ENCODE measurements at regions not wholly inside any gene's neighbourhood (a gene's known extent, or its start where the extent isn't known, plus 50 kb on each side); places are given as distances from the start of the nearest gene placed in this dataset.
"Not testable (repeated sequence)": the region's sequence is repeated elsewhere in the genome, so short reads cannot be mapped to it uniquely, and the experiment has no call there.

GRCh38 chr14:28612414-28612813 is 154.2 kb upstream of the FOXG1 start:
- no peak for DNase-seq (ENCODE audit: low read depth)
- H3K36me3 ChIP-seq (ENCODE audit: control insufficient read depth, insufficient read depth, low read length): no peaks in the 10 kb centered on the region
- TF ChIP-seq, protein P1, sequence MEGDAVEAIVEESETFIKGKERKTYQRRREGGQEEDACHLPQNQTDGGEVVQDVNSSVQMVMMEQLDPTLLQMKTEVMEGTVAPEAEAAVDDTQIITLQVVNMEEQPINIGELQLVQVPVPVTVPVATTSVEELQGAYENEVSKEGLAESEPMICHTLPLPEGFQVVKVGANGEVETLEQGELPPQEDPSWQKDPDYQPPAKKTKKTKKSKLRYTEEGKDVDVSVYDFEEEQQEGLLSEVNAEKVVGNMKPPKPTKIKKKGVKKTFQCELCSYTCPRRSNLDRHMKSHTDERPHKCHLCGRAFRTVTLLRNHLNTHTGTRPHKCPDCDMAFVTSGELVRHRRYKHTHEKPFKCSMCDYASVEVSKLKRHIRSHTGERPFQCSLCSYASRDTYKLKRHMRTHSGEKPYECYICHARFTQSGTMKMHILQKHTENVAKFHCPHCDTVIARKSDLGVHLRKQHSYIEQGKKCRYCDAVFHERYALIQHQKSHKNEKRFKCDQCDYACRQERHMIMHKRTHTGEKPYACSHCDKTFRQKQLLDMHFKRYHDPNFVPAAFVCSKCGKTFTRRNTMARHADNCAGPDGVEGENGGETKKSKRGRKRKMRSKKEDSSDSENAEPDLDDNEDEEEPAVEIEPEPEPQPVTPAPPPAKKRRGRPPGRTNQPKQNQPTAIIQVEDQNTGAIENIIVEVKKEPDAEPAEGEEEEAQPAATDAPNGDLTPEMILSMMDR (IDR thresholded peaks at IDR 0.05; ENCODE audit: insufficient read depth, low read length, poor library complexity, severe bottlenecking): no peak
- no peaks in the 10 kb centered on the region for H3K27me3 ChIP-seq (ENCODE audit: control insufficient read depth, insufficient read depth, low read length)
- no peak overlapping the region for H3K4me3 ChIP-seq (ENCODE audit: low read depth, low read length)

DNA sequence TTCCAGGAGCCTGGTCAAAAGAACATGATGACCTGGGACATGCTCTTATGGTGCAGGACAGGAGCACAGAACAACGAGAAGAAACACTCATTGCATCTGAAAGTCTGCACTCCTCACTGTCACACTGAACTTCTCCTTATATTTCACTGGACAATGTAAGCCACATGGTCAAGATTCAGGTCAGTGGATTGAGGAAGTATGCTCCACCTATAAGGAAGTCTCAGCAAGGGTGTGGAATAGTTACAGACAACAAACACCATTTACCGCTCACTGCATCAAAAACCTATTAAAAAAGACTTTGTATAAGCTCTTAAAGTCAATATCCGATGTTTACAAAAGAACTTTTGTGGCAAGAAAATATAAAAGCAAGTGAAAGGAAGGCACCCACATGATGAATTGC is 153.1 kb upstream of the FOXG1 start:
- no peak for DNase-seq (ENCODE audit: low read depth)
- H3K27me3 ChIP-seq (ENCODE audit: control insufficient read depth, insufficient read depth, low read length): no peaks in the 10 kb centered on the region
- TF ChIP-seq, protein P1 (IDR thresholded peaks at IDR 0.05; ENCODE audit: insufficient read depth, low read length, poor library complexity, severe bottlenecking): no peak
- no peaks in the 10 kb centered on the region for H3K36me3 ChIP-seq (ENCODE audit: control insufficient read depth, insufficient read depth, low read length)
- no peak overlapping the region for H3K4me3 ChIP-seq (ENCODE audit: low read depth, low read length)

GRCh38 chr14:28626780-28627179 is 139.8 kb upstream of the FOXG1 start:
- Histone ChIP-seq H3K4me3 (ENCODE audit: low read depth, low read length) (no peak overlapping the region), H3K27me3 (ENCODE audit: control insufficient read depth, insufficient read depth, low read length) (no peaks in the 10 kb centered on the region), H3K36me3 (ENCODE audit: control insufficient read depth, insufficient read depth, low read length) (no peaks in the 10 kb centered on the region)
- TF ChIP-seq, protein P1 (IDR thresholded peaks at IDR 0.05; ENCODE audit: insufficient read depth, low read length, poor library complexity, severe bottlenecking): no peak
- no peak for DNase-seq (ENCODE audit: low read depth)

- no peak for DNase-seq (ENCODE audit: low read depth)
- TF ChIP-seq, protein P1 (IDR thresholded peaks at IDR 0.05; ENCODE audit: insufficient read depth, low read length, poor library complexity, severe bottlenecking): no peak
- no peak overlapping the region for H3K4me3 ChIP-seq (ENCODE audit: low read depth, low read length)
- H3K27me3 ChIP-seq (ENCODE audit: control insufficient read depth, insufficient read depth, low read length): no peaks in the 10 kb centered on the region
- H3K36me3 ChIP-seq (ENCODE audit: control insufficient read depth, insufficient read depth, low read length): no peaks in the 10 kb centered on the region
These were observed 137.1 kb upstream of the FOXG1 start for GRCh38 chr14:28629328-28630004.

DNA sequence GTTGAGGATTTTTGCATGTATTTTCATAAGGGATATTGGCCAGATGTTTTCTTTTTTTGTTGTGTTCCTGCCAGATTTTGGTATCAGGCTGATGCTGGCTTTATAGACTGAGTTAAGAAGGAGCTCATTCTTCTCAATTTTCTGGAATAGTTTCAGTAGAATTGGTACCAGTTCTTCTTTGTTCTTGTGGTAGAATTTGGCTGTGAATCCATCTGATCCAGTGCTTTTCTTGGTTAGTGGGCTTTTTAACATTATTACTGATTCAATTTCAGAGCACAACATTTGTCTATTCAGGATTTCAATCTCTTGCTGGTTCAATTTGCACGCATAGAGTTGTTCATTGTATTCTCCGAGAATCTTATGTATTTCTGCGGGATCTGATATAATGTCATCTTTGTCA is 136.5 kb upstream of the FOXG1 start:
- Histone ChIP-seq H3K4me3 (ENCODE audit: low read depth, low read length) (no peak overlapping the region), H3K36me3 (ENCODE audit: control insufficient read depth, insufficient read depth, low read length) (no peaks in the 10 kb centered on the region), H3K27me3 (ENCODE audit: control insufficient read depth, insufficient read depth, low read length) (no peaks in the 10 kb centered on the region)
- TF ChIP-seq, protein P1 (IDR thresholded peaks at IDR 0.05; ENCODE audit: insufficient read depth, low read length, poor library complexity, severe bottlenecking): no peak
- no peak for DNase-seq (ENCODE audit: low read depth)

- H3K36me3 ChIP-seq (ENCODE audit: control insufficient read depth, insufficient read depth, low read length): no peaks in the 10 kb centered on the region
- TF ChIP-seq, protein P1 (IDR thresholded peaks at IDR 0.05; ENCODE audit: insufficient read depth, low read length, poor library complexity, severe bottlenecking): peak; percentile 31
- no peak for DNase-seq (ENCODE audit: low read depth)
These were observed 131.2 kb upstream of the FOXG1 start for GRCh38 chr14:28635387-28635786.

DNA sequence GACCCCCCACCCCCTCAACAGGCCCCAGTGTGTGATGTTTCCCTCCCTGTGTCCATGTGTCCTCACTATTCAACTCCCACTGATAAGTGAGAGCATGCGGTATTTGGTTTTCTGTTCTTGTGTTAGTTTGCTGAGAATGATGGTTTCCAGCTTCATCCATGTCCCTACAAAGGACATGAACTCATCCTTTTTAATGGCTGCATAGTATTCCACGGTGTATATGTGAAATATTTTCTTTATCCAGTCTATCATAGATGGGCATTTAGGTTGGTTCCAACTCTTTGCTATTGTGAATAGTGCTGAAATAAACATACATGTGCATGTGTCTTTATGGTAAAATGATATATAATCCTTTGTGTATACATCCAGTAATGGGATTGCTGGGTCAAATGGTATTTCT is 130.8 kb upstream of the FOXG1 start:
- not testable (repeated sequence) for H3K27me3 ChIP-seq (ENCODE audit: control insufficient read depth, insufficient read depth, low read length); DNase-seq (ENCODE audit: low read depth); H3K36me3 ChIP-seq (ENCODE audit: control insufficient read depth, insufficient read depth, low read length); H3K4me3 ChIP-seq (ENCODE audit: low read depth, low read length)

More at GRCh38 chr14:28635387-28635786, 131.2 kb upstream of the FOXG1 start:
- H3K4me3 ChIP-seq (ENCODE audit: low read depth, low read length): no peak overlapping the region
- no peaks in the 10 kb centered on the region for H3K27me3 ChIP-seq (ENCODE audit: control insufficient read depth, insufficient read depth, low read length)

DNA sequence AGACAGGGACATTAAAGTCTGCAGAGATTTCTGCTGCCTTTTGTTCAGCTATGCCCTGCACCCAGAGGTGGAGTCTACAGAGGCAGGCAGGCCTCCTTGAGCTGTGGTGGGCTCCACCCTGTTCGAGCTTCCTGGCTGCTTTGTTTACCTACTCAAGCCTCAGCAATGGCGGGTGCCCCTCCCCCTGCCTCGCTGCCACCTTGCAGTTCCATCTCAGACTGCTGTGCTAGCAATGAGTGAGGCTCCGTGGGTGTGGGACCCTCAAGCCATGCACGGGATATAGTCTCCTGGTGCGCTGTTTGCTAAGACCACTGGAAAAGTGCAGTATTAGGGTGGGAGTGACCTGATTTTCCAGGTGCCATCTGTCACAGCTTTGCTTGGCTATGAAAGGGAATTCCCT is 125.4 kb upstream of the FOXG1 start:
- H3K36me3 ChIP-seq (ENCODE audit: control insufficient read depth, insufficient read depth, low read length); H3K4me3 ChIP-seq (ENCODE audit: low read depth, low read length); H3K27me3 ChIP-seq (ENCODE audit: control insufficient read depth, insufficient read depth, low read length); DNase-seq (ENCODE audit: low read depth): not testable (repeated sequence)

All from kidney epithelial cell (primary cell).